HUES64 (cell line): ENCODE measurements at regions not wholly inside any gene's neighbourhood (a gene's known extent, or its start where the extent isn't known, plus 50 kb on each side); places are given as distances from the start of the nearest gene placed in this dataset.

Experiments
- H3K27ac ChIP-seq: 2 replicates; pipeline ENCODE4 v1.7.0; 2013; ENCODE audit warnings: low read depth, low read length, inconsistent platforms
- H3K27me3 ChIP-seq: 2 replicates; pipeline ENCODE4 v1.6.1; 2013; ENCODE audit warnings: mild to moderate bottlenecking, low read length; ENCODE audit not compliant: insufficient read depth
- H3K36me3 ChIP-seq: 2 replicates; pipeline ENCODE4 v1.6.1; 2013; ENCODE audit warnings: mild to moderate bottlenecking, low read length; ENCODE audit not compliant: insufficient read depth
- H3K4me1 ChIP-seq: 2 replicates; pipeline ENCODE4 v1.6.1; 2013; ENCODE audit warnings: mild to moderate bottlenecking, low read length, moderate library complexity; ENCODE audit not compliant: insufficient read depth
- H3K4me3 ChIP-seq: 2 replicates; pipeline ENCODE4 v1.5.1; 2013; ENCODE audit warnings: mild to moderate bottlenecking, low read length, moderate library complexity
- H3K9ac ChIP-seq: 2 replicates; pipeline ENCODE4 v1.6.1; 2013; ENCODE audit warnings: mild to moderate bottlenecking, low read depth, low read length
- H3K9me3 ChIP-seq: 2 replicates; pipeline ENCODE4 v1.6.1; 2013; ENCODE audit warnings: low read depth, low read length; ENCODE audit not compliant: insufficient read depth
- WGBS: fragments of 150-250, 120-280 bp; methylation state at CpG from one replicate; pipeline ENCODE4 v1.1.7; 2013; ENCODE audit warnings: missing lambda C conversion rate; 5-methylcytosine and 5-hydroxymethylcytosine counted together

DNA sequence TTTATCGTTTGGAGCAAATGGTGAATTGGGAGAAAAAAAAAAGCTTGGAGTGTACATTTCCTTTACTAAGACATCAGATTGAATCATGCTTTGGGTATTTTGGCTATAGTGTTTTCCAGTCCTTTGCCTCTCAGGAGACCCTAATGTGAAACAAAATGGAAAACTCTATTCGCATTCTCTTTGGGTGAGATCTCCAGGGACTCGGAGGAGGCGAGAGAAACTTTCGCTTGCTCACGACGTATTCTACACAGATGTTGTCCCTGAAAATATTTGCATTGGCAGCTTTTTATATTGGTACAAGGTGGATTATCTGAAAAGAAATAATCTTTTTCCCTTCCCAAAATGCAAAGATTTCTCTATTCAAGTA is 1240.1 kb upstream of the WWC1 start:
- 0 out of 2 replicates have a peak, but pooled peaks cover 3% of the 10 kb centered on the region for H3K4me1 ChIP-seq
- no peak overlapping the region for H3K4me3 ChIP-seq
- H3K27ac ChIP-seq = no peak overlapping the region
- 94% methylated on average over 7 of the region's 7 CpGs for WGBS
- H3K27me3 ChIP-seq = no peaks in the 10 kb centered on the region
- H3K36me3 ChIP-seq = no peaks in the 10 kb centered on the region
- no peak overlapping the region for H3K9ac ChIP-seq
- no peaks in the 10 kb centered on the region for H3K9me3 ChIP-seq

DNA sequence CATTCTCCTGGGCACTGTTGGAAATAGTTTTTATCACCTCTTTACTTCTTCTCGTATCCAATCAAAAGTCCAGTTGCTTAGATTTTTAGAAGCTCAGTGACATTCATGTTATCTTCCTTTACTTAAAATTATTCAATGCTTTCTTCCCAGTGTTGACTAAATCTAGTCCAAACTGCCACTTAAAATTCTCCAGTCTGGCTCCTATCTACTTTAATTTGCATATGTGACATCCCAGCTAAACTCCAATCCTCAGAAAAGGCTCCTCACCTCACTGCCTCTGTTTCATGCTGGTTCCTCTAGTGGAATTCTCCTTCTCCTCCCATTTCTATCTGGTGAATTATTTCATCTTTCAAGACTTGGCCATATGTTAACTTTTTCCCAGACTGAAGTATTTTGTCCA is 1238.7 kb upstream of the WWC1 start:
- H3K4me1 ChIP-seq = 0 out of 2 replicates have a peak, but pooled peaks cover 3% of the 10 kb centered on the region
- H3K9me3 ChIP-seq = no peaks in the 10 kb centered on the region
- no peak overlapping the region for H3K9ac ChIP-seq
- no peak overlapping the region for H3K27ac ChIP-seq
- 100% methylated on average over 1 of the region's 1 CpG for WGBS
- H3K27me3 ChIP-seq = no peaks in the 10 kb centered on the region
- no peak overlapping the region for H3K4me3 ChIP-seq
- no peaks in the 10 kb centered on the region for H3K36me3 ChIP-seq

GRCh38 chr5:167057665-167058064 is 1233.8 kb upstream of the WWC1 start:
- H3K9me3 ChIP-seq = no peaks in the 10 kb centered on the region
- no peaks in the 10 kb centered on the region for H3K27me3 ChIP-seq
- no peak overlapping the region for H3K9ac ChIP-seq
- H3K36me3 ChIP-seq = no peaks in the 10 kb centered on the region
- no peak overlapping the region for H3K27ac ChIP-seq
- H3K4me1 ChIP-seq = no peaks in the 10 kb centered on the region
- no peak overlapping the region for H3K4me3 ChIP-seq

DNA sequence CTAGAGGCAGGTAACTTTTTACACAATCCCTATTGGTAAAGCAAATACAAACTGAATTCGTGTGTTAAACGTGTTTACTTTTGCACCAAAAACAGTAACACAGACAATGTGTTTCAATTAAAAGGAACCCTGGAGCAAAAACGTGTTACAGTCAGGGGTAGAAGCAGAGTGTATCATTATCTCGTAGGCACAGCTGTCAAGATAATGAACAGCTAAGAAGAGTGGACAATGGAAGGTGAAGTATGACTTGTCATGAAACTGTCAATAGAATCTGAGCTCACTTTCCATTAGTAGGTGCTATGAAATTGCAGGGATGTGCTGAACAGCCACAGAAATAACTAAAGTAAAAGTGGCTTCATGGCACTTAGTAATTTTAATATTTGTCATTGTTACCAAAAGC is 1229.8 kb upstream of the WWC1 start:
- no peaks in the 10 kb centered on the region for H3K27me3 ChIP-seq
- H3K9me3 ChIP-seq = no peaks in the 10 kb centered on the region
- no peaks in the 10 kb centered on the region for H3K36me3 ChIP-seq
- 83% methylated on average over 4 of the region's 4 CpGs for WGBS
- H3K4me3 ChIP-seq = no peak overlapping the region
- H3K4me1 ChIP-seq = peaks cover 28% of the 10 kb centered on the region
- H3K9ac ChIP-seq = no peak overlapping the region
- H3K27ac ChIP-seq = no peak overlapping the region

DNA sequence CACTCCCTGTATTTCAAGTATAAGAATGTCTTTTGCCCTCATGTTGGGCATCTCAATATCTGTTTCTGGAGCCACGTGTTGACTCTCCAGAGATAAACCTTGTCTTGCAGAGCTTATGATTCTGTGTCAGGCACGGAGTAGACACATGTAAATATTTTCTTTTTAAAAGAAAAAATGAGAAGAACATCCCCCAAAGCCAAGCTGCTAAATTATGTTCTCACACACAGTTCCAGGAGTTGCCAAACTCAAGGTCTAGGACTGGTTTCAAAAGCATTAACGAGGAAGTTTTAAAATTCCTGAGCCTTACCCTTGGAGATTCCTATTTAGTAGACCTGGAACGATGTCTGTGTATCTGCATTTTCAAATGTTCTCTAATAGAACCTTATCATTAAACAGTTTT is 1228.3 kb upstream of the WWC1 start:
- no peak overlapping the region for H3K27ac ChIP-seq
- H3K4me3 ChIP-seq = no peak overlapping the region
- no peaks in the 10 kb centered on the region for H3K36me3 ChIP-seq
- H3K9ac ChIP-seq = no peak overlapping the region
- 95% methylated on average over 4 of the region's 4 CpGs for WGBS
- H3K27me3 ChIP-seq = no peaks in the 10 kb centered on the region
- H3K4me1 ChIP-seq = peaks cover 28% of the 10 kb centered on the region
- no peaks in the 10 kb centered on the region for H3K9me3 ChIP-seq

DNA sequence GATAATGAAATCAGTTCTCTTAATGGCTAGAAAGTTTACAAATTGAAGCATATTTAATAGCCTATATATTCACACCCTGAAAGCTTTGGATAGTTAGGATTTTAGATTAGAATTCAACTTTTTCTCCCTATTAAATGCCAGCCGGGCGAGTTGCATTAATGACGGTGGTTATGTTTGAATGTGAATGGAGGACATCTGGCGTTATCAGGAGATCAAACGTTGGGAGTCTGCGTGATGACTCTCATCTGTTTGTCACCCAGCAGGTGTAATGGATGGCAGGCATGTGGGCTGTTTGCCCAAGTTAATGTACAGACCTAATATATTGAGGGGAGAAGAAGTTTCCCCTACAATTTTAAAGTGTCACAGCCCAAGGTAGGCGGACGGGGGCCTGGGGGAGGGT is 1227.7 kb upstream of the WWC1 start:
- Histone ChIP-seq H3K27me3 (no peaks in the 10 kb centered on the region), H3K4me3 (no peak overlapping the region), H3K27ac (no peak overlapping the region), H3K36me3 (no peaks in the 10 kb centered on the region), H3K4me1 (peaks cover 28% of the 10 kb centered on the region), H3K9me3 (no peaks in the 10 kb centered on the region), H3K9ac (no peak overlapping the region)
- WGBS = 75% methylated on average over 8 of the region's 8 CpGs

DNA sequence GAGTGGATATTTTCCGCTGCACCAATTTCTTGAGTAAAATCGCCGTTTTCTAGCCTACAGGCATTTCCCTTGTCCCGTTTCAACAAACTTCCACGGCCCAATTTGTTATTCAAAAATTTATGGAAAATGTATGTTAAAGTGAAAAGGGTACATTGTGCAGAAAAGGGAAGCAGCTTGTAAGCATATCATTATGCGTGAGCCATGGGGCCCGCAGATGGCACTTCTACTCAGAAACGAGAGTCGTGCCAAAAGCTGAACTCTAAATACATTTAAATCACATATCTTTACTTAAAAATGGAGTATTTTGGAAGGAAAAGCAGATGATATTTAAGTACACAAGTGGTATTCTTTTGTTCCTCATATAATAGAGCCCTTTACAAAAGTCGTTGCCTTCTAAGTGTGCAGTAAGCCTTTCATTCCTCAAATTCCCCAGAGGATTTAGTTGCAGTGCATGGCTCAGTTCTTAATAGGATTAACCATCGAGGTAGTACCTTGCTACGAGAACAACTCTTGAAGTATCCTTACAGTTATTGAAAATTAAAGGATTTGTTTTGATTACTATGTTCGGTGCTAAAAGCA is 1227.2 kb upstream of the WWC1 start:
- peak overlapping the region; percentile 58 for H3K27ac ChIP-seq
- no peaks in the 10 kb centered on the region for H3K36me3 ChIP-seq
- WGBS = 80% methylated on average over 11 of the region's 13 CpGs
- peaks cover 28% of the 10 kb centered on the region for H3K4me1 ChIP-seq
- no peaks in the 10 kb centered on the region for H3K9me3 ChIP-seq
- no peaks in the 10 kb centered on the region for H3K27me3 ChIP-seq
- no peak overlapping the region; the same call in 1 of the 2 replicates for H3K4me3 ChIP-seq
- no peak overlapping the region for H3K9ac ChIP-seq

DNA sequence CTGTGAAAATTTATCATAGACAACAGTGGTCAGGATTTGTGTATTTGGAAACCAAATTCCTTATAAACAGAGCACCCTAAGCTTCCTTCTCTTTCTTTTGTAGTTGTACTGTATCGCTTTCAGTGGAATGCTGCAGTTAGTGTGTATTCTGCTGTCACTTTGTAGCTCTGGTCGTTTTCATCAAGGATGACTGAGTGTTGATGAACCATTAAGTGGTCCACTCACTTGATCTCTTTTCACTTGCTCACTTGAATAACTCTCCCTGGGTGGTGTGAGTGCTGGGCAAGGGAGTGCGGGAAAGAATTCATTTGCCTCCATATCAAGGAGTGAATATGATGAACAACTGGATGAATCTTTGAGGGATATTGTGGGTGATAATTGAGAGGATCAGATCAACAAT is 1225.7 kb upstream of the WWC1 start:
- Histone ChIP-seq H3K4me1 (peaks cover 28% of the 10 kb centered on the region), H3K27ac (no peak overlapping the region), H3K9ac (no peak overlapping the region), H3K4me3 (no peak overlapping the region), H3K27me3 (no peaks in the 10 kb centered on the region), H3K36me3 (no peaks in the 10 kb centered on the region), H3K9me3 (no peaks in the 10 kb centered on the region)
- WGBS = 70% methylated on average over 2 of the region's 3 CpGs

- Histone ChIP-seq H3K27me3 (no peaks in the 10 kb centered on the region), H3K27ac (no peak overlapping the region), H3K9me3 (no peaks in the 10 kb centered on the region), H3K4me3 (no peak overlapping the region), H3K9ac (no peak overlapping the region), H3K36me3 (no peaks in the 10 kb centered on the region), H3K4me1 (no peaks in the 10 kb centered on the region)
- 93% methylated on average over 3 of the region's 5 CpGs for WGBS
Observed at GRCh38 chr5:167071981-167072610, 1219.3 kb upstream of the WWC1 start.

DNA sequence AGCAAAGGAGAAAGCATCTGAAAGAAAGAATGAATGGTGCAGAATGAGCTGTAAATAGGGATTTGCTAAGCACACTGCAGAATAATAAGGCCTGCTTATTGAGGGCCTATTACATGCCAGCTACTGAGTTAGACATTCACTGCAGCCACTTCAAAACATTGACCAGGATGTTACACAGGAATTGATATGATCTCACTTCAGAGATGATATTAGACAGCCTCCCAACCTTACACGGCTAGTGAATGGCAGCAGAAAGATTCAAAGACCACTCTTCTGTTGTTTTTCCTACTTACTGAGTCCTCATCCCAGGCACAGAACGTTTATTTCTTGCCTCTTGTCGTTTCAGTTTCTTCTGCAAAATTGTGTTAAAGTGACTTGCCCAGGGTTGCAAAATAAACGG is 1209.9 kb upstream of the WWC1 start:
- 95% methylated on average over 4 of the region's 4 CpGs for WGBS
- Histone ChIP-seq H3K9ac (no peak overlapping the region), H3K4me3 (no peak overlapping the region), H3K4me1 (no peaks in the 10 kb centered on the region), H3K27ac (no peak overlapping the region), H3K36me3 (no peaks in the 10 kb centered on the region), H3K9me3 (no peaks in the 10 kb centered on the region), H3K27me3 (no peaks in the 10 kb centered on the region)

DNA sequence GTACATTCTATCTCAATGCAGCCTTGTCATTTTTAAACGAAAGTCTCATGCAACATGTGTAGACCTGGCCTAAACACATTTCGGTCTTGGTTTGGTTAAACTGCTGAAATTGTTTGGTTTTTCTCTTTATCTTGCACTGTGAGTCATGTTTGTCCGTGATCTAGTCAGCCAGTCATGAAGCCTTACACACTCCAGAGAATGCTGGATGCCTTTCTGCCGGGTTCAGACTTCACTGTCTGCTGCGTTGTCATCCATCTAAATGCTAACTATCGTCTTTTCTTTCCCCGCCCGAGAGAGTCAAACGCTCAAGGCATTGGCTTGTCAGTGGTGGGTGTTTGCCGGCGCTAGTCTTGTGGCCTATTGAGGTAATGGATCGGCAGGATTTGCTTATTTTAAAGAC is 1194.6 kb upstream of the WWC1 start:
- no peaks in the 10 kb centered on the region for H3K9me3 ChIP-seq
- no peaks in the 10 kb centered on the region for H3K27me3 ChIP-seq
- no peaks in the 10 kb centered on the region for H3K36me3 ChIP-seq
- H3K27ac ChIP-seq = no peak overlapping the region
- no peak overlapping the region for H3K4me3 ChIP-seq
- WGBS = 75% methylated on average over 12 of the region's 12 CpGs
- no peak overlapping the region for H3K9ac ChIP-seq
- no peaks in the 10 kb centered on the region for H3K4me1 ChIP-seq

DNA sequence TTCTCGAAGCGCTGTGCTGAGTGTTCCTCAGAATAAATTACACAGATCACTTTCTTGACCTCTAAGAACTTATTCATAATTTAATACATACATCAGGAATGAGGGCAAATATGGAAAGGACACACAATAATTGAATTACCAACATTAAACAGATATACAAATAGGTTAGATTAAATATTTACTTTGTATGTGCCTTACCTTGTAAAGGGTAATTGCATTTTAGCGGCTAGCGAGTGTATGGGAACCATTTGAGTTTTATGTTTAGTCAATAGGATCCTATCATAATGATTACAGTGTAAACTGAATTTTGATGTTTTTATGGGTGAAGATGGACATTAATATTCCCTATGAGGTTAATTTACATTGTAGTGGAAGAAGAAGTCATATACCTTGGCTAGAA is 1187.1 kb upstream of the WWC1 start:
- H3K27me3 ChIP-seq = no peaks in the 10 kb centered on the region
- 96% methylated on average over 4 of the region's 4 CpGs for WGBS
- H3K36me3 ChIP-seq = no peaks in the 10 kb centered on the region
- H3K27ac ChIP-seq = no peak overlapping the region
- H3K9me3 ChIP-seq = no peaks in the 10 kb centered on the region
- H3K4me1 ChIP-seq = no peaks in the 10 kb centered on the region
- H3K4me3 ChIP-seq = no peak overlapping the region
- H3K9ac ChIP-seq = no peak overlapping the region
